Vagina (tissue), 2 donors: ENCODE measurements at regions not wholly inside any gene's neighbourhood (a gene's known extent, or its start where the extent isn't known, plus 50 kb on each side); places are given as distances from the start of the nearest gene placed in this dataset.

ENCODE experiments used
- CTCF ChIP-seq, 3 experiments: fragments of 450-650 bp in 2 of 3; fragments of 200-600 bp in 1 of 3; sonication (generic) in 1 of 3; IDR thresholded peaks; one replicate each; pipeline ENCODE4 v1.5.1; 2017 to 2019; ENCODE audit warnings: antibody characterized with exemption in 3 of 3, mild to moderate bottlenecking in 2 of 3, moderate library complexity in 2 of 3
- POLR2A ChIP-seq, 2 donors: fragments of 450-650 bp; IDR thresholded peaks; one replicate each; pipeline ENCODE4 v1.6.1; 2017; ENCODE audit warnings: antibody characterized with exemption in 2 of 2, mild to moderate bottlenecking in 2 of 2, moderate library complexity in 2 of 2
- POLR2AphosphoS5 ChIP-seq, 2 donors: sonication (generic); formaldehyde crosslinking; IDR thresholded peaks; one replicate each; pipeline ENCODE4 v1.9.0; 2017; ENCODE audit warnings: antibody characterized with exemption in 2 of 2, mild to moderate bottlenecking in 2 of 2, low read depth in 1 of 2; ENCODE audit not compliant: insufficient read depth in 1 of 2

GRCh38 chr13:37481885-37482227 lies 116.7 kb downstream of the POSTN start:
- TF ChIP-seq POLR2A (IDR thresholded peaks at IDR 0.05) (no peak), CTCF (IDR thresholded peaks at IDR 0.05) (no peak), POLR2AphosphoS5 (IDR thresholded peaks at IDR 0.05; ENCODE audit: insufficient read depth in 1 of 2, low read depth in 1 of 2) (no peak)
